SK-N-SH (cell line): ENCODE measurements at regions not wholly inside any gene's neighbourhood (a gene's known extent, or its start where the extent isn't known, plus 50 kb on each side); places are given as distances from the start of the nearest gene placed in this dataset.

ENCODE experiments used
- CTCF ChIA-PET: fragments of 300-600, 350-600 bp; formaldehyde crosslinking; extraction: SDS; loops from one replicate; lab custom pipeline; 2021; lab: Yijun Ruan, JAX
- POLR2A ChIA-PET: fragments of 350-600 bp; sonication (Branson Sonifier 250); formaldehyde crosslinking; extraction: SDS; loops from one replicate; lab custom pipeline; 2020; ENCODE audit warnings: antibody characterized with exemption, inconsistent platforms; lab: Yijun Ruan, JAX
- DNase-seq: peaks from one replicate; pipeline ENCODE4 v3.0.0; 2012
- H2AFZ ChIP-seq: fragments of 200-600 bp; sonication (generic); 2 replicates; pipeline ENCODE4 v1.8.1; 2016; ENCODE audit warnings: antibody characterized with exemption, mild to moderate bottlenecking, low read depth
- H3F3A ChIP-seq: fragments of 200-600 bp; sonication (generic); replicated peaks from 2 replicates; pipeline ENCODE3; 2016; ENCODE audit warnings: antibody characterized with exemption, mild to moderate bottlenecking; ENCODE audit not compliant: insufficient read depth
- H3K27ac ChIP-seq, 2 experiments: fragments of 200-500 bp in 1 of 2; fragments of 200-600 bp in 1 of 2; sonication (Bioruptor generic) in 1 of 2; sonication (generic), shearing (Covaris generic) in 1 of 2; 2 replicates each; pipeline versions ENCODE4 v1.5.1 to v1.6.1; 2014 to 2016; ENCODE audit warnings: low read depth in 2 of 2, inconsistent platforms in 1 of 2, low read length in 1 of 2, mild to moderate bottlenecking in 1 of 2, mixed read lengths in 1 of 2
- H3K27me3 ChIP-seq: fragments of 200-600 bp; sonication (generic), shearing (Covaris generic); 2 replicates; pipeline ENCODE4 v1.6.1; 2016; ENCODE audit warnings: mixed run types; ENCODE audit not compliant: insufficient read depth
- H3K36me3 ChIP-seq, 2 experiments: fragments of 200-500 bp in 1 of 2; fragments of 200-600 bp in 1 of 2; sonication (Bioruptor generic) in 1 of 2; sonication (generic) in 1 of 2; replicated peaks in 1 of 2; 2 replicates each; pipeline versions ENCODE3 to v1.5.1; 2014 to 2016; ENCODE audit warnings: low read length in 1 of 2, mild to moderate bottlenecking in 1 of 2; ENCODE audit not compliant: insufficient read depth in 2 of 2, control insufficient read depth in 1 of 2
- H3K4me1 ChIP-seq, 2 experiments: fragments of 200-500 bp in 1 of 2; fragments of 200-600 bp in 1 of 2; sonication (Bioruptor generic) in 1 of 2; sonication (generic), shearing (Covaris generic) in 1 of 2; 2 replicates each; pipeline versions ENCODE4 v1.5.1 to v1.6.1; 2014 to 2016; ENCODE audit warnings: low read depth in 1 of 2, low read length in 1 of 2, mixed run types in 1 of 2; ENCODE audit not compliant: insufficient read depth in 2 of 2, control insufficient read depth in 1 of 2
- H3K4me2 ChIP-seq: fragments of 200-600 bp; sonication (generic), shearing (Covaris generic); 2 replicates; pipeline ENCODE4 v1.6.1; 2017; ENCODE audit warnings: mixed run types
- H3K4me3 ChIP-seq, 2 experiments: fragments of 200-500 bp in 1 of 2; fragments of 200-600 bp in 1 of 2; sonication (Bioruptor generic) in 1 of 2; sonication (generic), shearing (Covaris generic) in 1 of 2; 2 replicates each; pipeline versions ENCODE4 v1.5.1 to v1.8.1; 2014 to 2016; ENCODE audit warnings: low read depth in 2 of 2, inconsistent platforms in 1 of 2, low read length in 1 of 2, mild to moderate bottlenecking in 1 of 2, mixed read lengths in 1 of 2, moderate library complexity in 1 of 2
- H3K79me2 ChIP-seq: fragments of 200-600 bp; sonication (generic); 2 replicates; pipeline ENCODE4 v1.8.1; 2017; ENCODE audit warnings: mild to moderate bottlenecking; ENCODE audit not compliant: insufficient read depth
- H3K9ac ChIP-seq: fragments of 200-600 bp; sonication (generic); 2 replicates; pipeline ENCODE4 v1.6.1; 2017; ENCODE audit warnings: mixed run types
- H3K9me2 ChIP-seq: fragments of 200-600 bp; sonication (generic); 2 replicates; pipeline ENCODE4 v1.6.1; 2017; ENCODE audit warnings: mixed run types
- H3K9me3 ChIP-seq: fragments of 200-600 bp; sonication (generic); 2 replicates; pipeline ENCODE4 v1.6.1; 2017; ENCODE audit warnings: mixed run types, mild to moderate bottlenecking, moderate library complexity
- H4K20me1 ChIP-seq: fragments of 200-600 bp; sonication (generic); 2 replicates; pipeline ENCODE4 v1.6.1; 2017; ENCODE audit warnings: mild to moderate bottlenecking, mixed run types; ENCODE audit not compliant: insufficient read depth
- FOXM1 ChIP-seq: IDR thresholded peaks from 2 replicates; pipeline ENCODE4 v1.4.0; 2012; ENCODE audit warnings: low read depth, mild to moderate bottlenecking
- MEF2A ChIP-seq: IDR thresholded peaks from 2 replicates; pipeline ENCODE4 v1.4.0; 2012; ENCODE audit warnings: low read depth, borderline replicate concordance
- MXI1 ChIP-seq: IDR thresholded peaks from 2 replicates; pipeline ENCODE4 v1.6.1; 2012; ENCODE audit warnings: mild to moderate bottlenecking, low read depth, low read length, improper control_type of control experiment
- TAF1 ChIP-seq: IDR thresholded peaks from 2 replicates; pipeline ENCODE4 v1.6.1; 2012; ENCODE audit warnings: low read depth, mild to moderate bottlenecking, low read length, moderate library complexity, borderline replicate concordance
- TCF12 ChIP-seq: IDR thresholded peaks from 2 replicates; pipeline ENCODE4 v1.4.0; 2012
- YY1 ChIP-seq: IDR thresholded peaks from 2 replicates; pipeline ENCODE4 v1.4.0; 2012; ENCODE audit warnings: low read depth, mild to moderate bottlenecking
- WGBS: methylation state at CpG from one replicate; pipeline ENCODE4 v1.1.6; 2017; ENCODE audit warnings: low lambda C conversion rate; 5-methylcytosine and 5-hydroxymethylcytosine counted together
- TF ChIP-seq, protein P1 (sequence below): IDR thresholded peaks from 2 replicates; pipeline ENCODE4 v1.6.1; 2012; ENCODE audit warnings: mild to moderate bottlenecking, low read depth, low read length, moderate library complexity

DNA sequence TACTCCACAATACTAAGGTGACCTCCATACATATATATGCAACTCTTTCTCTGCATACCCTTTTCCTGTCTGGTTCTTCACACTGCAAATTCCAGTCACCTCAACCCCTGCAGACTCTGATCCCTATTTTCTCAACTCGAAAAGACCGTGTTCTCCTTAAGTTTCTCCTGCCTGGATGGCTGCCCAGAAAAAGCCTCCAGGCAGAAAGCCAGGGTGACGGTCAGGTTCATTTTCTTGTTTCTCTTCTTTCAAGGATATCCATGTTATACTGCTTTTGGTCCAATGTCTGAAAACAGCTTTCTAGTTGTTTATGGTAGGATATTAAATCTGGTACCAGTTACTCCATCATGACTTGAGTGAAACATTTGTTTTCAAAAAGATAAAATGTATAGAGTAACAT lies 267.8 kb upstream of the MYO3A start (continued):
- TF ChIP-seq, protein P1, sequence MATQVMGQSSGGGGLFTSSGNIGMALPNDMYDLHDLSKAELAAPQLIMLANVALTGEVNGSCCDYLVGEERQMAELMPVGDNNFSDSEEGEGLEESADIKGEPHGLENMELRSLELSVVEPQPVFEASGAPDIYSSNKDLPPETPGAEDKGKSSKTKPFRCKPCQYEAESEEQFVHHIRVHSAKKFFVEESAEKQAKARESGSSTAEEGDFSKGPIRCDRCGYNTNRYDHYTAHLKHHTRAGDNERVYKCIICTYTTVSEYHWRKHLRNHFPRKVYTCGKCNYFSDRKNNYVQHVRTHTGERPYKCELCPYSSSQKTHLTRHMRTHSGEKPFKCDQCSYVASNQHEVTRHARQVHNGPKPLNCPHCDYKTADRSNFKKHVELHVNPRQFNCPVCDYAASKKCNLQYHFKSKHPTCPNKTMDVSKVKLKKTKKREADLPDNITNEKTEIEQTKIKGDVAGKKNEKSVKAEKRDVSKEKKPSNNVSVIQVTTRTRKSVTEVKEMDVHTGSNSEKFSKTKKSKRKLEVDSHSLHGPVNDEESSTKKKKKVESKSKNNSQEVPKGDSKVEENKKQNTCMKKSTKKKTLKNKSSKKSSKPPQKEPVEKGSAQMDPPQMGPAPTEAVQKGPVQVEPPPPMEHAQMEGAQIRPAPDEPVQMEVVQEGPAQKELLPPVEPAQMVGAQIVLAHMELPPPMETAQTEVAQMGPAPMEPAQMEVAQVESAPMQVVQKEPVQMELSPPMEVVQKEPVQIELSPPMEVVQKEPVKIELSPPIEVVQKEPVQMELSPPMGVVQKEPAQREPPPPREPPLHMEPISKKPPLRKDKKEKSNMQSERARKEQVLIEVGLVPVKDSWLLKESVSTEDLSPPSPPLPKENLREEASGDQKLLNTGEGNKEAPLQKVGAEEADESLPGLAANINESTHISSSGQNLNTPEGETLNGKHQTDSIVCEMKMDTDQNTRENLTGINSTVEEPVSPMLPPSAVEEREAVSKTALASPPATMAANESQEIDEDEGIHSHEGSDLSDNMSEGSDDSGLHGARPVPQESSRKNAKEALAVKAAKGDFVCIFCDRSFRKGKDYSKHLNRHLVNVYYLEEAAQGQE = no peak
- TF ChIP-seq MXI1 = no peak
- TF ChIP-seq FOXM1 = no peak
- TF ChIP-seq, all 33 proteins: peak for 0

DNA sequence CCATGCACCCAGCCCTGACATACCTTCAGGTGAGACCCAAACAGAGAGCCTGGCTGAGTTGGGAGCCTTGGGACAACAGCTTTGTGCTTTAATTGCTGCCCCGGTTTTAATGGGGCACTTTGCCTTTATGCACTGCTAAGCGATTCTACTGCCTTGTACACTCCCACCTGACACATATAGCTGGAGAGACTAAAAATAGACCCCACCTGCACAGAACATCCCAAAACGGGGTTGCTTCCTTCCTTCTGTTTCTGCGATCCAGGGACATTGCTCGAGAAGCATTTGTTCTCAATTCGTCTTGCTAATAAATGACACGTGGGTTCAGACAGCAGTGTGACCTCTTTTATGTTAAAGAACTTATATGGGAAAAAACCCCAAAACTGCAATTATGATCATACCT lies 258.8 kb upstream of the MYO3A start:
- Histone ChIP-seq H2AFZ (no peak overlapping the region), H3K4me1 (no peaks in the 10 kb centered on the region), H3K36me3 (no peaks in the 10 kb centered on the region), H3K4me2 (no peak overlapping the region), H3K79me2 (no peaks in the 10 kb centered on the region), H3K9ac (no peak overlapping the region), H3K4me3 (no peak overlapping the region), H3K9me3 (no peaks in the 10 kb centered on the region), H3K27ac (no peak overlapping the region), H3K9me2 (no peaks in the 10 kb centered on the region), H3F3A (no peaks in the 10 kb centered on the region), H4K20me1 (no peaks in the 10 kb centered on the region), H3K27me3 (no peaks in the 10 kb centered on the region)
- no peak for DNase-seq
- POLR2A ChIA-PET = no interaction called here
- 44% methylated on average over 6 of the region's 7 CpGs for WGBS
- CTCF ChIA-PET = no interaction called here
- TF ChIP-seq YY1 = no peak

DNA sequence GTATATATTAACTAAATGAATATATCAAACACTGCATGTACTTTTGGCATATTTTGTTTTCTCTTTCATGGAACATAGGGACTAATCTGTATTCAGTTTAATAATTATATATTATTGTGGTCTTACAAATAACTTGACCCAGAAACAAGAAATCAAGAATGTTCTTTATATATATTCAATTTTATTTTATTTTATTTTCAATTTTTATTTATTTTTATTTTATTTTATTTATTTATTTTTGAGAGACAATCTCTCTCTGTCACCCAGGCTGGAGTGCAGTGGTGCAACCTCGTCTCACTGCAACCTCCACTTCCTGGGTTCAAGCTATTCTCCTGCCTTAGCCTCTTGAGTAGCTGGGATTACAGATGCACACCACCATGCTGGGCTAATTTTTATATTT lies 258.4 kb upstream of the MYO3A start:
- ChIA-PET POLR2A (no interaction called here), CTCF (no interaction called here)
- TF ChIP-seq TAF1 (no peak), YY1 (no peak), TCF12 (no peak)
- Histone ChIP-seq H3K9ac (no peak overlapping the region), H3K9me3 (no peaks in the 10 kb centered on the region), H3K4me2 (no peak overlapping the region), H4K20me1 (no peaks in the 10 kb centered on the region), H3K27me3 (no peaks in the 10 kb centered on the region), H3K27ac (no peak overlapping the region), H3K36me3 (no peaks in the 10 kb centered on the region), H3K9me2 (no peaks in the 10 kb centered on the region), H2AFZ (no peak overlapping the region), H3K79me2 (no peaks in the 10 kb centered on the region), H3K4me1 (no peaks in the 10 kb centered on the region), H3F3A (no peaks in the 10 kb centered on the region), H3K4me3 (no peak overlapping the region)
- 18% methylated on average over 1 of the region's 1 CpG for WGBS
- no peak for DNase-seq

DNA sequence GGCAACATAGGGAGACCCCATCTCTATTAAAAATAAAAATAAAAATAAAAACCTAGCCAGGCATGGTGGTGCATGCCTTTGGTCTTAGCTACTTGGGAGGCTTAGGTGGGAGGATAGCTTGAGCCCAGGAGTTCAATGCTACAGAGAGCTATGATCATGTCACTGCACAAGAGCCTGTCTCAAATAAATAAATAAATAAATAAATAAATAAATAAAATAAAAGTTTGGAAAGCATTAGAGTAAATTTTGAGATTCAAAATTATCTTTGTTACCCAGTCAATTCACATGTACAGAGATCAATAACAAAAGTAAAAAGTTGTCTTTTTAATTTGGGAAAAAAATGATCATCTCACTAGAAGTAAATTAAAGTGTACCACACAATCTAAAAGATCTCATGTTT lies 255.8 kb upstream of the MYO3A start:
- H3K27ac ChIP-seq = no peak overlapping the region
- CTCF ChIA-PET = interaction anchor here (1.5 kb wide), 2 partner anchors 14 to 565 kb away, joined by 3 read pairs; no protein-coding TSS in a partner anchor

More for the DNA sequence above, 255.8 kb upstream of the MYO3A start:
- no peaks in the 10 kb centered on the region for H3K79me2 ChIP-seq
- H3K4me1 ChIP-seq = no peaks in the 10 kb centered on the region
- H3K9ac ChIP-seq = no peak overlapping the region
- H3K27me3 ChIP-seq = no peaks in the 10 kb centered on the region
- no peaks in the 10 kb centered on the region for H3K36me3 ChIP-seq
- no peak overlapping the region for H3K4me2 ChIP-seq
- no peak overlapping the region for H3K4me3 ChIP-seq
- no peak overlapping the region for H2AFZ ChIP-seq
- no peak for TF ChIP-seq YY1
- TF ChIP-seq MEF2A = no peak
- no peaks in the 10 kb centered on the region for H3F3A ChIP-seq
- H3K9me2 ChIP-seq = no peaks in the 10 kb centered on the region
- no peaks in the 10 kb centered on the region for H3K9me3 ChIP-seq
- no peak for DNase-seq
- no peaks in the 10 kb centered on the region for H4K20me1 ChIP-seq
- POLR2A ChIA-PET = no interaction called here
